MM.1S (cell line): ENCODE measurements at regions not wholly inside any gene's neighbourhood (a gene's known extent, or its start where the extent isn't known, plus 50 kb on each side); places are given as distances from the start of the nearest gene placed in this dataset.

Experiments used
- DNase-seq: peaks from one replicate; pipeline ENCODE4 v3.0.0-alpha.2; 2015
- H2AFZ ChIP-seq: fragments of 300-600 bp; sonication (generic); 2 replicates; pipeline ENCODE4 v1.6.0; 2016; ENCODE audit warnings: antibody characterized with exemption, low read length
- H3F3A ChIP-seq: fragments of 300-600 bp; sonication (generic); 2 replicates; pipeline ENCODE4 v1.6.1; 2016; ENCODE audit warnings: mild to moderate bottlenecking, antibody characterized with exemption, low read length, moderate library complexity, mixed read lengths; ENCODE audit not compliant: insufficient read depth
- H3K27ac ChIP-seq: fragments of 300-600 bp; sonication (generic); 2 replicates; pipeline ENCODE4 v1.5.1; 2016; ENCODE audit warnings: mild to moderate bottlenecking, low read length
- H3K27me3 ChIP-seq: fragments of 300-600 bp; sonication (generic); replicated peaks from 2 replicates; pipeline ENCODE4 v1.6.0; 2016; ENCODE audit warnings: low read length; ENCODE audit not compliant: insufficient read depth
- H3K36me3 ChIP-seq: fragments of 300-600 bp; sonication (generic); replicated peaks from 2 replicates; pipeline ENCODE4 v1.6.1; 2016; ENCODE audit warnings: mild to moderate bottlenecking, low read length, mixed read lengths; ENCODE audit not compliant: insufficient read depth
- H3K4me1 ChIP-seq: fragments of 300-600 bp; sonication (generic); 2 replicates; pipeline ENCODE4 v1.6.1; 2016; ENCODE audit warnings: low read length, mixed read lengths
- H3K4me2 ChIP-seq: fragments of 300-600 bp; sonication (generic); 2 replicates; pipeline ENCODE4 v1.6.0; 2016; ENCODE audit warnings: low read depth, low read length
- H3K4me3 ChIP-seq: fragments of 300-600 bp; sonication (generic); 2 replicates; pipeline ENCODE4 v1.5.1; 2016; ENCODE audit warnings: low read length, mixed read lengths
- H3K79me2 ChIP-seq: fragments of 300-600 bp; sonication (generic); 2 replicates; pipeline ENCODE4 v1.6.1; 2016; ENCODE audit warnings: mixed run types, low read length, mixed read lengths
- H3K9ac ChIP-seq: fragments of 300-600 bp; sonication (generic); 2 replicates; pipeline ENCODE4 v1.6.1; 2016; ENCODE audit warnings: low read length, mixed read lengths
- H3K9me2 ChIP-seq: fragments of 300-600 bp; sonication (generic); replicated peaks from 2 replicates; pipeline ENCODE4 v1.6.1; 2016; ENCODE audit warnings: mild to moderate bottlenecking, low read length, mixed read lengths; ENCODE audit not compliant: insufficient read depth
- H3K9me3 ChIP-seq: fragments of 300-600 bp; sonication (generic); replicated peaks from 2 replicates; pipeline ENCODE4 v1.6.1; 2016; ENCODE audit warnings: mild to moderate bottlenecking, low read length, mixed read lengths; ENCODE audit not compliant: insufficient read depth
- H4K20me1 ChIP-seq: fragments of 300-600 bp; sonication (generic); 2 replicates; pipeline ENCODE4 v1.6.1; 2016; ENCODE audit warnings: mild to moderate bottlenecking, low read length, moderate library complexity, mixed read lengths; ENCODE audit not compliant: insufficient read depth
- CTCF ChIP-seq: fragments of 300-600 bp; sonication (generic); IDR thresholded peaks from 2 replicates; pipeline ENCODE4 v1.5.1; 2016; ENCODE audit warnings: antibody characterized with exemption, low read length, mixed read lengths
- EZH2 ChIP-seq: fragments of 300-600 bp; sonication (generic); optimal IDR thresholded peaks from 2 replicates; pipeline ENCODE3; 2017; ENCODE audit warnings: low read depth, mild to moderate bottlenecking, antibody characterized with exemption, low read length, mixed read lengths
- EZH2phosphoT487 ChIP-seq: fragments of 300-600 bp; sonication (generic); IDR thresholded peaks from 2 replicates; pipeline ENCODE4 v1.6.1; 2018; ENCODE audit warnings: antibody characterized with exemption, low read length

- TF ChIP-seq CTCF (no peak), EZH2 (no peak), EZH2phosphoT487 (no peak)
- Histone ChIP-seq H3K79me2 (no peaks in the 10 kb centered on the region), H4K20me1 (no peaks in the 10 kb centered on the region), H2AFZ (no peak overlapping the region), H3K4me2 (no peak overlapping the region), H3K36me3 (no peaks in the 10 kb centered on the region), H3K4me1 (no peaks in the 10 kb centered on the region), H3K4me3 (no peak overlapping the region), H3K9me2 (no peaks in the 10 kb centered on the region), H3K27ac (no peak overlapping the region), H3F3A (no peaks in the 10 kb centered on the region), H3K27me3 (no peaks in the 10 kb centered on the region), H3K9ac (no peak overlapping the region), H3K9me3 (no peaks in the 10 kb centered on the region)
- no peak for DNase-seq
Measured at GRCh38 chr3:17964108-17964507, 221.7 kb upstream of the TBC1D5 start.

GRCh38 chr3:17955411-17955810 is 213.0 kb upstream of the TBC1D5 start:
- H3K4me1 ChIP-seq = no peaks in the 10 kb centered on the region
- H3K27ac ChIP-seq = no peak overlapping the region
- no peaks in the 10 kb centered on the region for H3K9me3 ChIP-seq
- no peaks in the 10 kb centered on the region for H3K9me2 ChIP-seq
- no peaks in the 10 kb centered on the region for H3K36me3 ChIP-seq
- H3K27me3 ChIP-seq = no peaks in the 10 kb centered on the region
- DNase-seq = no peak
- no peak overlapping the region for H3K4me2 ChIP-seq
- no peak overlapping the region for H3K9ac ChIP-seq
- H3F3A ChIP-seq = no peaks in the 10 kb centered on the region
- H4K20me1 ChIP-seq = no peaks in the 10 kb centered on the region
- H3K4me3 ChIP-seq = no peak overlapping the region
- TF ChIP-seq EZH2phosphoT487 (no peak), CTCF (no peak), EZH2 (no peak)
- H3K79me2 ChIP-seq = no peaks in the 10 kb centered on the region
- H2AFZ ChIP-seq = no peak overlapping the region

GRCh38 chr3:17954801-17955200 is 212.4 kb upstream of the TBC1D5 start:
- H3K9me2 ChIP-seq = no peaks in the 10 kb centered on the region
- H3K27ac ChIP-seq = no peak overlapping the region
- no peak overlapping the region for H3K9ac ChIP-seq
- H3K4me1 ChIP-seq = no peaks in the 10 kb centered on the region
- no peak for DNase-seq
- no peaks in the 10 kb centered on the region for H3K27me3 ChIP-seq
- H3F3A ChIP-seq = no peaks in the 10 kb centered on the region
- H3K79me2 ChIP-seq = no peaks in the 10 kb centered on the region
- no peaks in the 10 kb centered on the region for H3K36me3 ChIP-seq
- H3K4me3 ChIP-seq = no peak overlapping the region
- H2AFZ ChIP-seq = no peak overlapping the region
- no peaks in the 10 kb centered on the region for H3K9me3 ChIP-seq
- no peak for TF ChIP-seq EZH2
- no peak for TF ChIP-seq CTCF
- TF ChIP-seq EZH2phosphoT487 = no peak
- H4K20me1 ChIP-seq = no peaks in the 10 kb centered on the region
- H3K4me2 ChIP-seq = no peak overlapping the region
